Endothelial cell of umbilical vein (primary cell): ENCODE measurements at regions not wholly inside any gene's neighbourhood (a gene's known extent, or its start where the extent isn't known, plus 50 kb on each side); places are given as distances from the start of the nearest gene placed in this dataset.

Experiments
- BruUV-seq: library from RNA; stranded (reverse); fragments of 400-500 nt; replicated peaks from 2 replicates; lab custom pipeline; 2021; lab: Mats Ljungman, UMichigan
- CTCF ChIA-PET: fragments of 300-600, 350-600 bp; sonication (Branson Sonifier 250); formaldehyde crosslinking; loops from one replicate; lab custom pipeline; 2021; ENCODE audit warnings: antibody characterized with exemption, inconsistent platforms; lab: Charles Lee
- POLR2A ChIA-PET: fragments of 300-600, 350-600 bp; sonication (Branson Sonifier 250); formaldehyde crosslinking; loops from one replicate; lab custom pipeline; 2021; ENCODE audit warnings: antibody characterized with exemption, inconsistent platforms; lab: Charles Lee
- DNase-seq: peaks from one replicate; pipeline ENCODE4 v3.0.0-alpha.2; 2011; ENCODE audit warnings: low read depth, low spot score
- FAIRE-seq: peaks from 2 replicates; lab custom pipeline; 2011; peaks lifted over from hg19 to GRCh38; lab: Jason Lieb, UNC
- H2AFZ ChIP-seq: 2 replicates; pipeline ENCODE4 v1.6.0; 2012; ENCODE audit warnings: low read depth, low read length, control low read depth, inconsistent platforms
- H3K27ac ChIP-seq: 2 replicates; pipeline ENCODE4 v1.5.1; 2011; ENCODE audit warnings: low read depth, mild to moderate bottlenecking, control low read depth, low read length, moderate library complexity; ENCODE audit not compliant: insufficient read depth
- H3K27me3 ChIP-seq, 2 experiments: 2 replicates each; pipeline versions ENCODE4 v1.6.0 to v1.6.1; 2011; ENCODE audit warnings: low read length in 2 of 2, mixed read lengths in 1 of 2; ENCODE audit not compliant: control insufficient read depth in 2 of 2, insufficient read depth in 2 of 2
- H3K36me3 ChIP-seq, 2 experiments: 2 replicates in 1 of 2; 3 replicates in 1 of 2; pipeline ENCODE4 v1.5.1; 2011; ENCODE audit warnings: low read length in 2 of 2, mild to moderate bottlenecking in 1 of 2, moderate library complexity in 1 of 2; ENCODE audit not compliant: control insufficient read depth in 2 of 2, insufficient read depth in 2 of 2; ENCODE audit errors: extremely low read depth in 1 of 2
- H3K4me1 ChIP-seq: 3 replicates; pipeline ENCODE4 v1.5.1; 2011; ENCODE audit warnings: mild to moderate bottlenecking, low read length; ENCODE audit not compliant: control insufficient read depth, insufficient read depth; ENCODE audit errors: extremely low read depth
- H3K4me2 ChIP-seq: 2 replicates; pipeline ENCODE4 v1.6.1; 2011; ENCODE audit warnings: low read length, control low read depth, mixed read lengths; ENCODE audit not compliant: insufficient read depth
- H3K4me3 ChIP-seq, 3 experiments: fragments of 200-600 bp in 1 of 3; sonication (generic), shearing (Covaris generic) in 1 of 3; replicated peaks in 1 of 3; 2 replicates each; pipeline ENCODE4 v1.5.1; 2011 to 2016; ENCODE audit warnings: control low read depth in 3 of 3, low read length in 3 of 3, mild to moderate bottlenecking in 2 of 3, inconsistent platforms in 1 of 3, low read depth in 1 of 3, moderate library complexity in 1 of 3; ENCODE audit not compliant: insufficient read depth in 1 of 3
- H3K79me2 ChIP-seq: 2 replicates; pipeline ENCODE4 v1.6.0; 2012; ENCODE audit warnings: low read length, inconsistent platforms; ENCODE audit not compliant: control insufficient read depth, insufficient read depth
- H3K9ac ChIP-seq: replicated peaks from 2 replicates; pipeline ENCODE3; 2011; ENCODE audit warnings: low read length, control low read depth; ENCODE audit not compliant: insufficient read depth; ENCODE audit errors: extremely low read depth
- H3K9me1 ChIP-seq: replicated peaks from 3 replicates; pipeline ENCODE4 v1.6.0; 2011; ENCODE audit warnings: mild to moderate bottlenecking, low read length; ENCODE audit not compliant: control insufficient read depth, insufficient read depth; ENCODE audit errors: extremely low read depth
- H3K9me3 ChIP-seq: replicated peaks from 2 replicates; pipeline ENCODE4 v1.5.1; 2012; ENCODE audit warnings: low read length, inconsistent platforms; ENCODE audit not compliant: control insufficient read depth, insufficient read depth
- H4K20me1 ChIP-seq: replicated peaks from 2 replicates; pipeline ENCODE3; 2011; ENCODE audit warnings: mild to moderate bottlenecking, low read length; ENCODE audit not compliant: control insufficient read depth, insufficient read depth; ENCODE audit errors: extremely low read depth
- CTCF ChIP-seq, 2 donors: IDR thresholded peaks; 1 replicate in 1 of 2; 2 replicates in 1 of 2; pipeline ENCODE4 v1.5.1; 2011; ENCODE audit warnings: low read length in 2 of 2, mild to moderate bottlenecking in 2 of 2, moderate library complexity in 2 of 2, control low read depth in 1 of 2, inconsistent platforms in 1 of 2, low read depth in 1 of 2; ENCODE audit not compliant: insufficient read depth in 1 of 2; ENCODE audit errors: extremely low read depth in 1 of 2
- EZH2 ChIP-seq: IDR thresholded peaks from 2 replicates; pipeline ENCODE4 v1.6.1; 2012; ENCODE audit warnings: borderline replicate concordance, low read depth, mild to moderate bottlenecking, moderate library complexity, low read length, inconsistent platforms; ENCODE audit not compliant: severe bottlenecking
- FOS ChIP-seq: IDR thresholded peaks from 2 replicates; pipeline ENCODE4 v1.6.1; 2011; ENCODE audit warnings: mild to moderate bottlenecking, low read length, moderate library complexity, borderline replicate concordance; ENCODE audit not compliant: insufficient read depth
- GATA2 ChIP-seq: IDR thresholded peaks from 2 replicates; pipeline ENCODE4 v1.7.0; 2011; ENCODE audit warnings: low read depth, mild to moderate bottlenecking, moderate library complexity, mixed read lengths, low read length; ENCODE audit not compliant: insufficient read length, insufficient read depth
- JUN ChIP-seq: IDR thresholded peaks from 2 replicates; pipeline ENCODE4 v1.6.1; 2011; ENCODE audit warnings: borderline replicate concordance, low read depth; ENCODE audit not compliant: insufficient read length, insufficient read depth
- MYC ChIP-seq: IDR thresholded peaks from one replicate; pipeline ENCODE4 v1.6.1; 2011; ENCODE audit warnings: mild to moderate bottlenecking, low read depth, low read length
- POLR2A ChIP-seq: IDR thresholded peaks from 2 replicates; pipeline ENCODE4 v1.6.1; 2012; ENCODE audit warnings: low read depth, mild to moderate bottlenecking, control low read depth, low read length
- POLR2AphosphoS5 ChIP-seq: IDR thresholded peaks from 2 replicates; pipeline ENCODE4 v1.6.1; 2012; ENCODE audit warnings: low read depth, mild to moderate bottlenecking, control low read depth, low read length, moderate library complexity; ENCODE audit not compliant: insufficient read depth
- dilution Hi-C: fragments of 300-500 bp; cut with MboI; formaldehyde crosslinking; loops from one replicate; pipeline ENCODE4 v1.15.0; 2019; ENCODE audit warnings: low sequenced_read_pairs; ENCODE audit not compliant: extremely low pct_ligation_motif_present
- intact Hi-C: fragments of 100-400 bp; cut with micrococcal nuclease; formaldehyde crosslinking; loops from one replicate; pipeline ENCODE4 v1.10.0; 2022
- TF ChIP-seq, protein P1 (sequence below): IDR thresholded peaks from 2 replicates; pipeline ENCODE4 v1.6.1; 2011; ENCODE audit not compliant: insufficient read depth, insufficient read length

DNA sequence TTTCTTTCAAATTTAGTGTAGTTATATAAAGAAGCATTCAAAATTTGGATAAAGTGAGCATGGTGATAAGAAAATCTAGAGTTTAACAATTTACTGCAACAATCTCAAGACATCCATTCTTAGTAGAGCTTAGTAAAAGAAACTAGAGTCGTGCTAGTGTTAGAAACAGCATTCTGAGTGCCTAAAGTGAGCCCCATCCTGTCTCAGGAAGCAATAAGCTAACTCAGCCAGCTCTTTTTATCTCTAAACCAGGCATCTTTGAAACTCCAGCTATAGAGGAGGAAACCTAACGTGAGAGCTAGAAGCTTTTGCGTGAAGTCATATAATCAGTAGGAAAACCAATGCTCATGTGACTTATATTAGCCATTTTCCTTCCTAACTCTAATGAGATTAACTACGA is 1187.1 kb upstream of the EPHA6 start:
- FAIRE-seq = no peak
- intact Hi-C loops (no loop called here), dilution Hi-C loops (no loop called here)
- ChIA-PET CTCF (interaction anchor here (0.9 kb wide), 1 partner anchor 1378 kb away, joined by 3 read pairs; no protein-coding TSS in a partner anchor), POLR2A (no interaction called here)
- H4K20me1 ChIP-seq = no peaks in the 10 kb centered on the region
- no peak for DNase-seq
- H3K4me3 ChIP-seq = no peak overlapping the region
- H3K36me3 ChIP-seq = no peaks in the 10 kb centered on the region
- H3K9ac ChIP-seq = no peak overlapping the region
- H3K9me1 ChIP-seq = no peaks in the 10 kb centered on the region
- no peak overlapping the region for H3K4me2 ChIP-seq
- H3K4me1 ChIP-seq = no peaks in the 10 kb centered on the region
- BruUV-seq = no TSS peak
- no peaks in the 10 kb centered on the region for H3K27me3 ChIP-seq
- TF ChIP-seq JUN = no peak
- no peak for TF ChIP-seq POLR2AphosphoS5
- no peak for TF ChIP-seq MYC
- no peak for TF ChIP-seq POLR2A
- TF ChIP-seq, protein P1, sequence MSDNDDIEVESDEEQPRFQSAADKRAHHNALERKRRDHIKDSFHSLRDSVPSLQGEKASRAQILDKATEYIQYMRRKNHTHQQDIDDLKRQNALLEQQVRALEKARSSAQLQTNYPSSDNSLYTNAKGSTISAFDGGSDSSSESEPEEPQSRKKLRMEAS = no peak
- TF ChIP-seq GATA2 = no peak
- no peak for TF ChIP-seq CTCF (IDR thresholded peaks at IDR 0.05; ENCODE audit: extremely low read depth in 1 of 2, insufficient read depth in 1 of 2, low read depth in 1 of 2, low read length in 2 of 2)
- no peak for TF ChIP-seq FOS
- TF ChIP-seq EZH2 = no peak
- H2AFZ ChIP-seq = no peak overlapping the region
- no peaks in the 10 kb centered on the region for H3K9me3 ChIP-seq
- H3K79me2 ChIP-seq = no peaks in the 10 kb centered on the region
- no peak overlapping the region for H3K27ac ChIP-seq
